Psoas muscle (tissue), 7 donors: ENCODE measurements at regions not wholly inside any gene's neighbourhood (a gene's known extent, or its start where the extent isn't known, plus 50 kb on each side); places are given as distances from the start of the nearest gene placed in this dataset.
A peak's percentile ranks its signal among the peaks of the same experiment; 100 is the strongest.

Experiments used
- ATAC-seq, 4 donors: fragments of 200-7000 bp; cut with Tn5 transposase; one replicate each; pipeline ENCODE4 v1.9.1; 2020; ENCODE audit warnings: moderate library complexity in 3 of 4, mild to moderate bottlenecking in 2 of 4
- DNase-seq, 2 donors: peaks; one replicate each; pipeline ENCODE4 v3.0.0-alpha.2; 2020
- H3K27ac ChIP-seq: fragments of 200-600 bp; one replicate; pipeline ENCODE4 v1.8.0; 2022
- H3K27me3 ChIP-seq, 3 donors: fragments of 200-600 bp in 1 of 3; one replicate each; pipeline versions ENCODE4 v1.6.1 to v1.8.0; 2013 to 2022; ENCODE audit warnings: low read length in 2 of 3, mild to moderate bottlenecking in 2 of 3, moderate library complexity in 1 of 3; ENCODE audit not compliant: insufficient read depth in 3 of 3
- H3K36me3 ChIP-seq, 2 donors: fragments of 200-600 bp in 1 of 2; one replicate each; pipeline versions ENCODE4 v1.6.1 to v1.8.0; 2013 to 2022; ENCODE audit warnings: low read depth in 1 of 2, mild to moderate bottlenecking in 1 of 2, moderate library complexity in 1 of 2; ENCODE audit not compliant: insufficient read depth in 1 of 2
- H3K4me1 ChIP-seq: fragments of 200-600 bp; one replicate; pipeline ENCODE4 v1.8.0; 2022
- H3K4me3 ChIP-seq: fragments of 200-600 bp; one replicate; pipeline ENCODE4 v1.8.0; 2022; ENCODE audit warnings: mild to moderate bottlenecking
- H3K9me3 ChIP-seq: fragments of 200-600 bp; one replicate; pipeline ENCODE4 v1.8.0; 2022
- CTCF ChIP-seq: fragments of 200-600 bp; IDR thresholded peaks from one replicate; pipeline ENCODE4 v1.8.0; 2022; ENCODE audit warnings: antibody characterized with exemption
- WGBS, 3 donors: extraction: QIAGEN DNeasy Blood & Tissue Kit; methylation state at CpG; one replicate each; pipeline versions ENCODE4 v1.1.6 to v1.1.7; 2013; 5-methylcytosine and 5-hydroxymethylcytosine counted together
- intact Hi-C, 2 donors: fragments of 100-400 bp; cut with DNase I; formaldehyde crosslinking; loops; one replicate each; pipeline versions ENCODE4 v1.11.0 to v1.14.2; 2022
- donor health status: healthy with polysubstance abuse.
- donor health status: DM: no; HTN: no; CAD: no; lungs with moderate emphysema.
- donor health status: Bipolar disorder and iron deficiency.
- donor health status: healthy.
- donor health status: DM: yes; HTN: yes; CAD: no.
- donor health status: DM: no; HTN: no; CAD: no.
- donor health status: DM: yes; HTN: yes; CAD: no.

DNA sequence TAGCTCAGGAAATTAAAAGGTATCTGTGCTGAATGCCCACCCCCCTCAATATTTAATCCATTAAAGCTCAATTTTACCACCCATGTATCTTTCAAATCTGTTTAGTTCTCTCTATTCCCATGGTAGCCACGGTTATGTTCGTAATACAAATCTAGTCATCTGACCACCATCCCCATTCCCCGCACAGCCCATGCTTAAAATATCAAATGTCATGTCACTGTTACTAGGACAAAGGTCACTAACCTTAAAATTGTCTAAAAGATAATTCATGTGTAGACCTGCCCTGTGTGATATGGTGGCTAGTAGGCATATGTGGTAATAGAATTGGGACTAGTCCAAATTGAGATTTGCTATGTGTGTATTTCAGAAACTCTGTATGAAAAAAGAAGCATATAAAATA, 728.5 kb upstream of the B3GALT2 start:
- WGBS, 3 donors: 29 to 53% (median 43%) methylated on average over 3 of the region's 3 CpGs
- ATAC-seq: peak in 1 of 4 donors; percentile 42
- Histone ChIP-seq H3K4me3 (no peak overlapping the region), H3K4me1 (no peaks in the 10 kb centered on the region), H3K27ac (no peak overlapping the region), H3K9me3 (no peaks in the 10 kb centered on the region), H3K27me3 (no peaks in the 10 kb centered on the region), H3K36me3 (no peaks in the 10 kb centered on the region)
- TF ChIP-seq CTCF: no peak
- no peak for DNase-seq
- intact Hi-C loops: no loop called here

- Histone ChIP-seq H3K4me1 (no peaks in the 10 kb centered on the region), H3K36me3 (no peaks in the 10 kb centered on the region), H3K27ac (no peak overlapping the region), H3K4me3 (no peak overlapping the region), H3K9me3 (no peaks in the 10 kb centered on the region), H3K27me3 (no peaks in the 10 kb centered on the region)
- ATAC-seq (no peak), DNase-seq (no peak)
- TF ChIP-seq CTCF: no peak
- intact Hi-C loops: no loop called here
- 71 to 76% (median 75%) methylated on average over 7 of the region's 7 CpGs for WGBS, 3 donors
Observed at GRCh38 chr1:193909406-193910082, 723.1 kb upstream of the B3GALT2 start.

GRCh38 chr1:193905288-193906085, 719.1 kb upstream of the B3GALT2 start:
- no peaks in the 10 kb centered on the region for H3K27me3 ChIP-seq
- 44 to 65% (median 50%) methylated on average over 5 of the region's 5 CpGs for WGBS, 3 donors
- intact Hi-C loops: no loop called here
- H3K4me3 ChIP-seq: no peak overlapping the region
- DNase-seq (no peak), ATAC-seq (no peak)
- TF ChIP-seq CTCF: no peak
- no peak overlapping the region for H3K27ac ChIP-seq
- no peaks in the 10 kb centered on the region for H3K4me1 ChIP-seq
- no peaks in the 10 kb centered on the region for H3K36me3 ChIP-seq
- H3K9me3 ChIP-seq: no peaks in the 10 kb centered on the region

- no peak for ATAC-seq
Observed at GRCh38 chr1:193891788-193892187, 705.4 kb upstream of the B3GALT2 start.

More at GRCh38 chr1:193891788-193892187, 705.4 kb upstream of the B3GALT2 start:
- H3K36me3 ChIP-seq: no peaks in the 10 kb centered on the region
- no peak overlapping the region for H3K4me3 ChIP-seq
- DNase-seq: no peak
- no peaks in the 10 kb centered on the region for H3K9me3 ChIP-seq
- no peak overlapping the region for H3K27ac ChIP-seq
- no peak for TF ChIP-seq CTCF
- WGBS, 3 donors: 60 to 63% (median 63%) methylated on average over 2 of the region's 2 CpGs
- no peaks in the 10 kb centered on the region for H3K27me3 ChIP-seq
- intact Hi-C loops: no loop called here
- no peaks in the 10 kb centered on the region for H3K4me1 ChIP-seq
